Retina (tissue), 1 donor: ENCODE measurements at regions not wholly inside any gene's neighbourhood (a gene's known extent, or its start where the extent isn't known, plus 50 kb on each side); places are given as distances from the start of the nearest gene placed in this dataset.

Source experiments
- DNase-seq: peaks from one replicate; pipeline ENCODE4 v3.0.0-alpha.2; 2016

DNA sequence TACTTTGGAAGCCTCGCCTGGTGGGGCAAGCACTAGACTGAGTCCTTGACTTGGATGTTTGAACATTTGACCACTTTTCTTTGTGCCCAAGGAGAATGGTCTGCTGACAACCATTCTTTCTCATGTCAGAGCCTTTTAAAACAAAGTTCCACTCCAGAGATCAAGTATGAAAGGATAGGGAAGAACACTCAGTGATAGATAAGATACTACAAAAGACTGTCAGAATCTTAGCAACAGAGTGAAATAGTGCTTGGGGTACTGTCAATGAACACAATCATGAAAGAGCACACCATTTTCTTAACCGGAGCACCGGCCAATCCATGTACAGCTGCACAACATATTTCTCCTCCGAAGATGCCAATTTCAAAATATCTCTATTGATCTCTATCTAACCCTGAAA is 82.8 kb upstream of the ADO start:
- no peak for DNase-seq

DNA sequence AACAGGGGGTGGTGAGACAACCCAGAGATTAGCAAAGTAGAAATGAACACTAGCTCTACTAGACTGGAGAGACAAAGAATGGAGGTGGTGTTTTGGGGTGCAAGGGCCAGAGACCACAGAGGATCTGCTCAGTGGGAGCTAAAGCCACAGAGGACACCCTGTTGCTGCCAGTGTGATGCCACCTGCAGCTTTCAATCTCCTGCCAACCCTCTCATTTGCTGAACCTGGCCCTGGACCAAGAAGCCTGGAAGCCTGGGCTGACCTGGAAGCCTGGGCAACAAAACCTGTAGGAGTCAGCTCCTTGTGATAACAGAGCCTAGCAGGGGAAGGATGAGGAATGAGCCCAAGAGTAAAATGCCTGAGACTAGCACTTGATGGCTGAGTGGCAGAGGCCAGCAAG is 81.1 kb upstream of the ADO start:
- DNase-seq = no peak

- no peak for DNase-seq
Observed at GRCh38 chr10:62724465-62724864, 80.1 kb upstream of the ADO start.

- peak; percentile 4 for DNase-seq
Observed at GRCh38 chr10:62726142-62726541, 78.4 kb upstream of the ADO start.

DNA sequence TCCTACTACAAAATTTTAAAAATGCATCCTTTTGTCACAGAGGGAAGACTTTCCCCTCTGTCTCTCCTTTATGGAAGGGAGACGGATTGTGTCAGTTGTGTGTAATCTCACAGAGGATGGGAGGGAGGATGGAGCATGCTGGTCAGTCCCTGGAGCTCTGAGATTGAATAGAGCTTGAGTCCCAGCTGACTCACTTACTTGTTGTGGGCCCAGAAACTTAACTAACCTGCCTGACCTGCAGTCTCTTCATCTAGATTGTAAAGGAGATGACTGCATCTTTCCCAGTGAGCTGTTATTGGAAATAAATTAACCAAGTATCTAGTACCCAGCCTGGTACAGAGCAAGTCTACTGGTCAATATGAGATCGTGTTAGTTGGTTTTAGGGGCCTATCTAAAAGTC is 77.9 kb upstream of the ADO start:
- no peak for DNase-seq

DNA sequence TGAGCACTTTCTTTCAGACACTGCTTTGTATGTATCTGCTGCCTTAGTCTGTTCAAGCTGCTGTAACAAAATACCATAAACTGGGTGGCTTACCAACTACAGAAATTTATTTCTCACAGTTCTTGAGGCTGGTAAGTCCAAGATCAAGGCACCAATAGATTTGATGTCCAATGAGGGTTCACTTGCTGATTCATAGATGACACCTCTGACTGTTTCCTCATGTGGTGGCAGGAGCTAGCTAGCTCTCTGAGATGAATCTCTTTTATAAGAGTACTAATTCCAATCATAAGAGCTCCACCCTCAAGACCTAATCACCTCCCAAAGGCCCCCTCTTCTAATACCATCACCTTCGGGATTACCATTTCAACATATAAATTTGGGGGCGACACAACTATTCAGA is 76.6 kb upstream of the ADO start:
- DNase-seq = no peak

GRCh38 chr10:62728479-62728878 is 76.0 kb upstream of the ADO start:
- DNase-seq = no peak

- DNase-seq = no peak
Observed at GRCh38 chr10:62732841-62733653, 71.5 kb upstream of the ADO start.

DNA sequence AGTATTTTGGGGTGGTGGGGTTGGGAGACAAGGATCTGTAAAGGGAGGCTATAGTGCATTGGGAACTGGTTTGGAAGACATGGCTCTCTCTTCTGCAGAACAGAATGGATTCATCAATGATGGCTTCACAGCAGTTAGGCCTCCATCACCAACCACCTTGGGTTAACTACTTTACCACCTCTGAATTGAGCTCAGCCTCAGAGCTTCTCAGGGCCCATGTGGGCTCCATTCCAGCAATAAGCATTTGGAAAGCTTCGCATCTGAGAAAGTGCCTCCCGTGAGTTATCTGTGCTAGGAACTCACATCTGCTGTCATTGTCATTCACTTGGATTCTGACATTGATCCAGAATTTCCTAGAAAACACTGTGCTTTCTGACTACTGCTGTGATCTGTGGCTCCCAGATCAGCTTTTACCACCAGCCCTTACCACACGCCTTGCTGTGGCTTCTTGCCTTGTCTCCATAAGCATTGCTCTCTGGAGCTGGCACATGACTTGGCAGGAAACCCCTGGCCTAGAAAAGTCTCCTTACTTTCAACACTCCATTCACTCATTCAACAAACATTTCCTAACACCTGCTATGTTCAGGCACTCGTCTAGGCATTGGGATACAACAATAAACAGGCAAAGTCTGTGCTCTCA is 70.7 kb upstream of the ADO start:
- no peak for DNase-seq

GRCh38 chr10:62734781-62735463 is 69.6 kb upstream of the ADO start:
- DNase-seq = no peak

GRCh38 chr10:62735464-62736167 is 68.9 kb upstream of the ADO start:
- DNase-seq = no peak

DNA sequence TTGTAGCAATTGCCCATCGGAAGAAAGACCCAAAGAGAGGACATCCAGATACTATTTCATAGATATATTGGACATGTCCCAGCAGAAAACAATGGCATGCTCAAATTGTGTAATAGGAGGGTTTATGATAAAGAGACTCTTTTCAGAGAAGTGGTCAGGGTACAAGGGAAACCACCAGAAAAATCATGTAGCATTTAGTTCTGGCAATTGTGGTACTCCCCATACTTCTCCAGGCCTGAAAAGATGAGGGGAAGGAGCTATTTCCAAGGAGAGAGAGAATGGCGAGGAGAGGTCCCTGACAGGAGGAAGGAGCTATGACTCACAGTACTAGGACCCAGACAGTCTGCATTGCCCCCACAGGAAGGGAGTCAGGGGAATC is 68.4 kb upstream of the ADO start:
- no peak for DNase-seq

DNA sequence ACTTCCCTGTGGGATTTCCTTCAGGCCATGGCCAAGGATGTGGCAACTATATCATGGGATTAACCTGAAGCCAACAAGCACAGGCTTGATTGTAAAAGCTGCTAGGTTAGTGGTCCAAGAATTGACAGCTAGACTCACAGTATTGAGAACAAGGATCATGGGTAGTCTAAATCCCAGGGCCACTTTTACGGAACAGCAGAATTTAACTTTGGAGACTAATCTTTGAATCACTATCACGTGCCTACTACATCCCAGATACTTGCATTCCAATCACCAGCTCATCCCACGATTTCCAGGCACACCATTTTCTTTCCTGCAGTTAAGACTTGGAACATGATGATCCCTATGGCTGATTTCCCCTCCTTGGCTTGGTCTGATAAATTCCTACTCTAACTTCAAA is 65.6 kb upstream of the ADO start:
- no peak for DNase-seq

GRCh38 chr10:62740885-62741745 is 63.4 kb upstream of the ADO start:
- DNase-seq = no peak

DNA sequence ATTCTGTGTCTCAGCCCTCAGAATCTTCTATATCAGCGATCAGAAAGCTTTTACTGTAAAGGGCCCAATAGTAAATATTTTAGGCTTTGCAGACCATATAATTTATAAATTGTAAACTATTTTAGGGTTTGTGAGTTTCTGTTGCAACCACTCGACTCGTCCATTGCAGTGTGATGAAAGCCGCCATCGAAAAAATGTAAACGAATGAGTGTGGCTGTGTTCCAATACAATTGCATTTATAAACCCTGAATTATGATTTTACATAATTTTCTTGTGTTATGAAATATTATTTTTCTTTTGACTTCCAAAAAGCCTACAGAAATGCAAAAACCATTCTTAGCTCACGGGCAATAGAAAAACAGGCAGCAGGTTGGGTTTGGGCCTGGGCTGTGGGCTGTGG is 62.5 kb upstream of the ADO start:
- no peak for DNase-seq

DNA sequence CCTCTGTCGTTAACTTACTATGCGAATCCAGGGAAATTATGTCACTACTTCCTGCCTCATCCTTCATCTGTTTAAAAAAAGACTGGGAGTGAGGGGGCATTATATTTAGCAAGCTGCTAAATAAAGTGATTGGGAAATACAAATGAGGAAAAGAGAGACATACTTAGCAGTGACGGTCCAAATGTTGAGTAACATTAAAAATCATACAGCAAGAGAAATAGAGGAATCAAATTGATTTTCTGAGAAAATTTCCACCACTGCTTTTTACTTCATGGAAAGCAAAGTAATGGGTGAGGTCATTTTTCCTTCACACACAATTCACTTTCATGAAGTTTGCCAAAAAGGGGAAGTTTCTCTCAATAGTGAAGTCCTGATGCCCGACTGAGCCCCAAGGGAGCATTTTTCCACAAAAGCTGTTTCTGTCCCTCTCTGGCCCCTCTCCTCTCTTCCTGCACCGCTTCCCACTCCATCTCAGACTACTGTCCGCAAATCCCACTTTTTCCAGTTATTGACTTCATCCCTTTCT is 61.9 kb upstream of the ADO start:
- no peak for DNase-seq

GRCh38 chr10:62744136-62744535 is 60.4 kb upstream of the ADO start:
- no peak for DNase-seq

DNA sequence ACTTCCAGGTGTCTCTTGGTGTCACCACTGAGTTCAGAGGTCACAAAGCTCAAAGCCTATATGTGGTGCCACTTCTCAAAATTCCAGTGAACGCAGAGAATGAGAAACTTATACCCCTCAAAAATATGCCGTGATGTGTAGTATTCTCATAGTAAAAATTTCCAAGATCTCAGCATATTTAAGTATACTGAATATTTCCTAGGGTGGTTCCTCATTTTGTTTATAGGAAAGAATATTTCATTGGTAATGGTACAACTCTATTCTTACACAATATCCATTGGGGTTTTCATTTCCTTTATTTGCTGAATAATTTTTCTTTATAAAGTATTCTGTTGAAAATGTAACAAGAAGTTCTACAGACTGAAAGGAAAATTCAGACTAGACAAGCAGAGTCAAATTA is 58.9 kb upstream of the ADO start:
- no peak for DNase-seq

DNA sequence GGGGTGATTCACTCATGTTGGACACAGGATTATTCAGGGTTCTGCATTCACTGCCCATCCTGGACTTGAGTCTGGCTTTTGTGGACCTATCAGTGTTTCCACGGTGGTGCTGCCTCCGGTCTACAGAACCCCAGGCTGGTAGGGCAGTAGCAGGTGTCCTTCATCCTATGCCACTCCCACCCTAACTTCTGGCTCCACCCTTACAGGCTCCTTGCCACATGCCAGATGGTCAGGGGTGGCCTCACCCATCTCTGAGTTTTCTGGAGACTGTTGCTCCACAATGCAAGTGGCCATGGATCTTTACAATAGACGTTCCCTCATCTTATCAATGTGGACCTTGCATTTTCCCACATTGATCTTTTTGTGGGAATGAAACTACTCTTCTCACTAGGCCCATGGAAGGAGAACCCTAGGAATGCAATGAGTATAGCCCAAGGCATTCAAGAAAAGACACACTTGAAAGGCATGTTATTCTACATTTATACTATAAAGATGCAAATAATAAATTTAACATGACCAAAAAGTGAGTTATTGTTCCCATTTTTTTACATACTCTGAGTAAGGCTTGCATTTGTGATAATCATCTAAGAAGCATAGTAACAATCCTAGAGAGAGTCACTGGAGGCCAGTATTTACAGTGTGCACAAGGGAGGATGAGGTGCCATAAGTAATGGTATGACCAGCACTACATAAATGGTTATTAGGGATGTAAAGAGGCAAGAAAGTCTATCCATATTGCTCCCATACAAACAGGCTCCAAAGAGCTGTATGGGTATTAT is 57.4 kb upstream of the ADO start:
- DNase-seq = no peak

DNA sequence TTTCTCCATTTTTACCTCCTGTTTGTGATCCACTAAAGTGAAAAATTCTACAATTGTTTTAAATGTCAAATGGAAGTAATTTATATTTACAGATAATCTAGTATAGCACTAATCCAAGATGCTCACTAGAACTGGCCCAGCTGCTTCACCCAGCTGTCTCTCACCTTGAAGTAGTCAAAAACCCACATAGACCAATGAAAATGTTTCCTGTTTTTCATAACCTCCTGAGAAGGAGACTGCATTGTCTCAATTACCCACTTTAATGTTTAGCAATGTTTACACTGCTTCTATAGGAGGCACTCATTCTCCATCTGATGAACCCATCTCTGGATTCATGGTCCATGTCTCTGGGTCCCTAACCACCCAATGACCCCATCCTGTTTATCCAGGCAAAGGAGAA is 56.1 kb upstream of the ADO start:
- no peak for DNase-seq

DNA sequence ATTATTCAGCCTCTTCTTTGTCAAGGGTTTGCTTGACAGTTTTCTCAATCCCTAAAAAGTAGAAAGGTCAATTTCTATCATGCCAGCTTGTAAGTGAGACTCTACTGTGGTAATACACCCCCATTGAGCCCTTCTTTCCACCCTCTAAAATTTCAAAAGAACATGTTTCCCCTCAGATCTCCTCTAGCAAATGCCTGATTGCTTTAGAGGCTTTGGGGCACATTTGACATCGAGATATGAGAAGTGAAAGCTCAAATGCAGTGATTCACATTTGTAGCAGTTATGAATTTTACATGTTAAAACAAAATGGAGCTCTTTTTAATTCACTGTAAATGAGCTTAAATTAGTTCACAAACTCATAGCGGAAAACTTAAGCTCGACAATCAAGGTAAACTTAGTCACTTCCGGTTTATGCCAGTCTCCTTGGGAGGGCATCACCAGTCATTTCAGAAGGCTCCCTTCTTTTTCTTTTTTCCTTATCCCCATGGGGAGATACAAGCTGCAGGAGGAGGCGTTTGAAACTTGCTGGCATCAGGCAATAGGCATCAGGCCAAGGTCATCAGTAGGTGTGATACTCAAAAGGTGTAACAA is 55.3 kb upstream of the ADO start:
- DNase-seq = no peak
